Progenitor cell of endocrine pancreas (in vitro differentiated cells): ENCODE measurements at regions not wholly inside any gene's neighbourhood (a gene's known extent, or its start where the extent isn't known, plus 50 kb on each side); places are given as distances from the start of the nearest gene placed in this dataset.

Experiments used
- DNase-seq: peaks from one replicate; pipeline ENCODE4 v3.0.0; 2021; ENCODE audit warnings: low spot score; ENCODE audit not compliant: unreplicated experiment
- H3K27ac Mint-ChIP-seq: 2 replicates; pipeline ENCODE4 v1.8.0; 2021; ENCODE audit warnings: mild to moderate bottlenecking, moderate library complexity, mixed read lengths
- H3K27me3 Mint-ChIP-seq: 2 replicates; pipeline ENCODE4 v1.8.0; 2021; ENCODE audit warnings: mixed read lengths
- H3K36me3 Mint-ChIP-seq: 2 replicates; pipeline ENCODE4 v1.8.0; 2022; ENCODE audit warnings: mixed read lengths; ENCODE audit not compliant: insufficient read depth
- H3K4me1 Mint-ChIP-seq: 2 replicates; pipeline ENCODE4 v1.8.0; 2021; ENCODE audit warnings: low read depth, mixed read lengths
- H3K4me3 Mint-ChIP-seq: 2 replicates; pipeline ENCODE4 v1.8.0; 2021; ENCODE audit warnings: low read depth, mild to moderate bottlenecking, moderate library complexity, mixed read lengths
- H3K9me3 Mint-ChIP-seq: 2 replicates; pipeline ENCODE4 v1.8.0; 2021; ENCODE audit warnings: low read depth, mixed read lengths
- TF ChIP-seq, protein P1 (sequence below): fragments of 200-600 bp; sonication (generic); IDR thresholded peaks from one replicate; pipeline ENCODE4 v1.5.0; 2021; ENCODE audit warnings: antibody characterized with exemption, mild to moderate bottlenecking; ENCODE audit not compliant: unreplicated experiment

DNA sequence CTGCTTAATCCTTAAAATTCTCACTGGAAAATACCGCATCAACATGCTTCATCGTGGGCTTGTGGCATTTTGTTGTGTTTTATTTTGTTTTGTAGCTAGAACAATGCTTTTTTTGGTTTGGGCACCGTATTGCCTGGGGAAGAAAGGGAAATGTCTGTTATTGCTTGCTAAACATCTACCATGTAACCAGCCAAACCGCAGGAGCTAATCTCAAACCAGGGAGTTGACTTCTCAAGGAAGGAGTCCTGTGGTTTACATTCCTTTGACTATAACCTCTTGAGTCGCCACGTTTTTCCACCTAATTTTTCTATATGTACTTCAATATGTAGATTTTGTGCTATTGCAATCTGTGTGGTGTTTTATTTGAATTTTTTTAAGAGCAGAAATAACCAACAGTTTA, 593.5 kb upstream of the SOX9 start:
- no peak overlapping the region for H3K27ac Mint-ChIP-seq
- no peaks in the 10 kb centered on the region for H3K4me1 Mint-ChIP-seq
- no peaks in the 10 kb centered on the region for H3K9me3 Mint-ChIP-seq
- H3K36me3 Mint-ChIP-seq: no peaks in the 10 kb centered on the region
- H3K27me3 Mint-ChIP-seq: peaks cover 16% of the 10 kb centered on the region
- TF ChIP-seq, protein P1, sequence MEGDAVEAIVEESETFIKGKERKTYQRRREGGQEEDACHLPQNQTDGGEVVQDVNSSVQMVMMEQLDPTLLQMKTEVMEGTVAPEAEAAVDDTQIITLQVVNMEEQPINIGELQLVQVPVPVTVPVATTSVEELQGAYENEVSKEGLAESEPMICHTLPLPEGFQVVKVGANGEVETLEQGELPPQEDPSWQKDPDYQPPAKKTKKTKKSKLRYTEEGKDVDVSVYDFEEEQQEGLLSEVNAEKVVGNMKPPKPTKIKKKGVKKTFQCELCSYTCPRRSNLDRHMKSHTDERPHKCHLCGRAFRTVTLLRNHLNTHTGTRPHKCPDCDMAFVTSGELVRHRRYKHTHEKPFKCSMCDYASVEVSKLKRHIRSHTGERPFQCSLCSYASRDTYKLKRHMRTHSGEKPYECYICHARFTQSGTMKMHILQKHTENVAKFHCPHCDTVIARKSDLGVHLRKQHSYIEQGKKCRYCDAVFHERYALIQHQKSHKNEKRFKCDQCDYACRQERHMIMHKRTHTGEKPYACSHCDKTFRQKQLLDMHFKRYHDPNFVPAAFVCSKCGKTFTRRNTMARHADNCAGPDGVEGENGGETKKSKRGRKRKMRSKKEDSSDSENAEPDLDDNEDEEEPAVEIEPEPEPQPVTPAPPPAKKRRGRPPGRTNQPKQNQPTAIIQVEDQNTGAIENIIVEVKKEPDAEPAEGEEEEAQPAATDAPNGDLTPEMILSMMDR: no peak
- no peak overlapping the region for H3K4me3 Mint-ChIP-seq
- DNase-seq: no peak

DNA sequence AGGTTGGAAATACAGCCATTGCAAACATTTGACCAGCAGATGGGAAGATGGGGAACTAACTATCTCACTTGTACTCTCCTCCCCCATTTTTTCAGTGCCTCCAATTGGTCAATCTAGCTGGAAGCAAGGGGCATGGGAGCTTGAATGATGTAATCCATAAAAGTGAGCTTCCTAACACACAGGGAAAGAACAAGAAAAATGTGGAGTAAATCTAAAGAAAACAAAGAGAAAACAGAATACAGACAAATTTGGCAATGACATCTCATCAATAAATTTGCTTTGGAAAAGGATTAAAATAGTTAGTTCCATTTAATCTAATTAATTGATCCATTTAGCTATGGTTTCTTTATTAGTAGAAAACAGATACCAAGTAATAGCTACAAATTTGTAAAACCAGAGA, 592.6 kb upstream of the SOX9 start:
- no peak for DNase-seq
- Mint-ChIP-seq H3K4me3 (no peak overlapping the region), H3K36me3 (no peaks in the 10 kb centered on the region), H3K27me3 (peaks cover 16% of the 10 kb centered on the region), H3K27ac (no peak overlapping the region), H3K9me3 (no peaks in the 10 kb centered on the region), H3K4me1 (no peaks in the 10 kb centered on the region)
- TF ChIP-seq, protein P1: no peak

DNA sequence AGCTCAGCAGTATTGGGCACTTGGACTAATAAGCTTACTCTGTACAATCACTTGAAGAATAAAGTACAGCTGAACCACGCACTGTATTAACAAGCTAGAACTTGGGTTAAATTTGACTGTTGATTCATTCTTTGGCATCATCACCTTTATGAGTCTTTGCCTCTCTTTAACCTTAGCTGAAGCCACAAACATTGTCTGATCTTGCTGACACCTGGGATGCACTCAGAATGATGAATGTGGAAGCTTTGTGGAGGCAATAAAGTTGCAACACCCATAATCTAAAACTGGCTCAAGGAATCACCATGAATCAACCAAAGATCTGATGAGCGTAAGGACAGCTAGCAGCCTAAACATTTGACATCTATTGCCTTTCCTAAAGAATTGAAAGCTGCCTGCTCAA, 590.6 kb upstream of the SOX9 start:
- H3K27ac Mint-ChIP-seq: no peak overlapping the region
- DNase-seq: no peak
- H3K27me3 Mint-ChIP-seq: peaks cover 16% of the 10 kb centered on the region
- TF ChIP-seq, protein P1: no peak
- no peaks in the 10 kb centered on the region for H3K36me3 Mint-ChIP-seq
- no peaks in the 10 kb centered on the region for H3K4me1 Mint-ChIP-seq
- H3K9me3 Mint-ChIP-seq: no peaks in the 10 kb centered on the region
- no peak overlapping the region for H3K4me3 Mint-ChIP-seq

DNA sequence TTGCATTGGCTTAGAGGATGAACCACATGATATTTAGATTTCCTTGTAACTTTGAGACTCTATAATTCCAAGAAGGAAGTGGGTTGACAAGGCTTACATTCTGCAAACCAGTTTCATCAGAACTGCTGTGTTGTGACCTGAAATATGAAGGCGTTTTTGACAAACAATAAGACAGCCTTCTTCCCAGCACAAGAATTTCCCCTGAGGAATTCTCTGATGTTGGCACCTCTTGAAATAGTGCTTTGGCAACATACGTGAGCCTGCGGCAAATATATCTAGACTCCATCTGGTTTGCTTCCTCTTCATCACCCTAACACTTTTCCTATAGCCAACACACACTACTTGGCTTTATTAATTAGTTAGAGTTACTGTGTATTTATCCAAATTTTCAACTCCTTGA, 585.5 kb upstream of the SOX9 start:
- Mint-ChIP-seq H3K27ac (no peak overlapping the region), H3K27me3 (peaks cover 6% of the 10 kb centered on the region), H3K4me3 (no peak overlapping the region), H3K9me3 (no peaks in the 10 kb centered on the region), H3K36me3 (no peaks in the 10 kb centered on the region), H3K4me1 (no peaks in the 10 kb centered on the region)
- DNase-seq: no peak
- TF ChIP-seq, protein P1: no peak

DNA sequence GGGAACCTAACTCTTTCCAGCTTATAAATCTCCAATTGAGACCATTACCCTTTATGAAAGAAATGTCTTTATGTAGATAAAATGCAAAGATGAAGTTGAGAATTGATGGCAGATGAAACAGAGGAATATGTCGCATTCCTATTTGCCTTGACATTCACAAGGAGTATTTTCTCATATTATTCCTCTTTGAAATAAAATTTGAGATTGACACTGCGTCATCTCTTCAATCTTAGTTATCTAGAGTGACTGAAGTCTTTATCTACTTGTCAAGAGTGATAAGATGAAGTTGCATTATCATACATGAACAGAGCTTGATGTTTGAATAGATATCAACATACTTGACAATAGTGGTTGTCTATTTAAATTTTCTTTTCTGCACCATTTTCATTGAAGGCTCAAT, 574.4 kb upstream of the SOX9 start:
- H3K4me3 Mint-ChIP-seq: no peak overlapping the region
- H3K36me3 Mint-ChIP-seq: no peaks in the 10 kb centered on the region
- no peak for DNase-seq
- TF ChIP-seq, protein P1: no peak
- no peaks in the 10 kb centered on the region for H3K9me3 Mint-ChIP-seq
- H3K27me3 Mint-ChIP-seq: peaks cover 9% of the 10 kb centered on the region
- H3K4me1 Mint-ChIP-seq: no peaks in the 10 kb centered on the region
- H3K27ac Mint-ChIP-seq: no peak overlapping the region

DNA sequence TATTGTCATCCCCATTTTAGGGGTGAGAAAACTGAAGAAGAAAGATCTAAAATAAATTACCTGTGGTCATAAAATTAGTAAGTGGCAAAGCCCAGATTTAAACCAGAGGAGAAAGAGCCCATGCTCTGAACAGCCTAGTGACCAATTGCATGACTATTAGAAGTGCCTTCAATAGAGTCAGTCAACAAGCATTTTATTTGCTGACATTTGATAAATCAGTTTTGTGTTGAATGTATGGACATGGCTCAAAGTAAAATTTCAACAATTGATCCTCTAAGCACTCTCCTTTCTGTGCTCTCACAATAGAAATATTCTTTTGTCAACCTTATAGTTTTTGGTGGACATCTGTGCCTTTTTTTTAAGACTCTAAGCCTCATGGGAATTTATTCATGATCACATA, 572.9 kb upstream of the SOX9 start:
- TF ChIP-seq, protein P1: no peak
- Mint-ChIP-seq H3K27me3 (peaks cover 9% of the 10 kb centered on the region), H3K4me3 (no peak overlapping the region), H3K9me3 (no peaks in the 10 kb centered on the region), H3K36me3 (no peaks in the 10 kb centered on the region), H3K27ac (no peak overlapping the region), H3K4me1 (no peaks in the 10 kb centered on the region)
- DNase-seq: no peak
